ENCODE measurements at regions not wholly inside any gene's neighbourhood (a gene's known extent, or its start where the extent isn't known, plus 50 kb on each side); places are given as distances from the start of the nearest gene placed in this dataset.

DNA sequence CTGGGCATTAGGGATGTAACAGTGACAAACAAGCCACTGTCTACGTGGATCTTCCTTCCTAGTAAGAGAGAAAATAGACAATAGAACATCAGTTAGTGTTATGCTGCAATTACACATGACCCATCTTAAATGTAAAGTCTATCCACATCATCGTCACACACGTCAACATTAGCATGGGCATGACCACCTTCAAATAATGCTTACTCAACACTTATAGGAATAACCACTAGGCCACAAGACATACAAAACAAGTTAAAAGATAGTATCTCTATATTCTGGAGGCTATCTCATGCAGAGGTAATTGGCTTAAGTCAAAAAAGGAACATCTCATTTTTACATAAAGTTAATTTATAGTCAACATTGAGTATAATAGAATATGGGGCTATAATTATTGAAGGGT lies 156.5 kb downstream of the MOXD1 start:
- DNase-seq (ENCODE audit: low read depth): no peak

DNA sequence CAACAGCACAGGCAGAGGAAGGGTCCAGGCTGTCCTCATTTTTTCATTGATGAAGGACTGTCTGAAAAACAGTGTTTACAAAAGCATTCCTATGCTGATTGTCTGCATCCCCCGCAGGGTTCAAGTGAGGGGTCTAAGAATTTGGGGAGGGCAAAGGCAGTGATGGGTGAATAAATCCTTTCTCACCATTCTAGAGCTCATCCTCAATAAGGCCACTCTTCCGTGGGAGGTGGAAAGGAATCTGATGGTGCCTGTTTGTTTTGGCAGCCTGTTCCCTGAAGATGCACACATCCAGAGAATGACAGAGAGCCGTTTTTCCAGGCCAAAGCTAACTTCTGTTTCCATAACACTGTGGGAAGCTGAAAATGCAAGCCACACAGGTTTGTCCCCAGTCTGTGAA lies 164.5 kb downstream of the MOXD1 start:
- no peak for DNase-seq (ENCODE audit: low read depth)

DNA sequence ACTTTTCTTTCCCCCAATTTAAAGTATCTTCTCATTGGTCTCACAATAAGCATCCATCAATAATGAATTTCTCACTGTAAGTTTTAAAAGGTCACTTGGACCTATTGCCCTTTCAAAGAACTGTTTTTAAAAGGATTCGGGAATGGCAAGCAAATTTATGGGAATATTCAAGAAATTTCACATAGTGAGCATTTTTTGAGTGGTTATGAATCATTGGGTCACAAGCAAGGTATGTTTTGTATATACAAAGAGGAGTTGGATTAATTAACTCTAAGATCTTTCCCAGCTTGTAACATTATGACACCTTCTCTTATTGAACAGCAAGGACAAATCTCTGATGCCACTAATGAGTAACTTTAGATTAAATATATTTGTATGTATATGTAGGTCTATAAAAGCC lies 165.0 kb downstream of the MOXD1 start:
- DNase-seq (ENCODE audit: low read depth): no peak

DNA sequence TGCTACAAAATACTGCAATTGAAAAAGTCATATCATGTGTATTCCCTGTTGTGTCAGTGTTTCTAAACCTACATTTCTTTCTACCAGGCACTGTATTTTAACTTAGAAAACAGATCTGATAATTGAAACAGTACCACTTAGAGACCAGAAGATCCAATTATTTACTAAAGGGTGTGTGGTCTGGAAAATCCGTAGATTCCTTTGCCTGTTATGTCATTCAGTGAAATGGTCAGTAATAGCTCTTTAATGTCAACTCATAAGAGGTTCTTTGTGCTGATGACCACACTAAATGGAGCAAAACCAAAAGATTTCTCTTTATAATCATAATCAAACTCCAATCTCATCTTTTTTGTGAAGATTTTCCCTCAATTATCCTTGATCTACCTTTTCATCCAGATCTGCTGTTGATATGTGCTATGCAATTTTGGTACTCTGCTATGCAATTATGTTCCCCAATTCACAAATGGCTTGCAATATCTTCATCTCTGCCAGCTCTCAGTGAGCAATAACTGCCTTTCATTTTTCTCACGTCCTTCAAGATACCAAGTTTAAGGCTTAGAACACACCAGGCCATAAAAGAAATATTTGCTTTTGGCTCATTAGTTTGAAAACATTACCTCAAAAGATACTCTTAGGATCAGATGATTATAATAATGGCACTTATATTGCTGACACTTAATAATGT lies 165.5 kb downstream of the MOXD1 start:
- DNase-seq (ENCODE audit: low read depth): no peak

DNA sequence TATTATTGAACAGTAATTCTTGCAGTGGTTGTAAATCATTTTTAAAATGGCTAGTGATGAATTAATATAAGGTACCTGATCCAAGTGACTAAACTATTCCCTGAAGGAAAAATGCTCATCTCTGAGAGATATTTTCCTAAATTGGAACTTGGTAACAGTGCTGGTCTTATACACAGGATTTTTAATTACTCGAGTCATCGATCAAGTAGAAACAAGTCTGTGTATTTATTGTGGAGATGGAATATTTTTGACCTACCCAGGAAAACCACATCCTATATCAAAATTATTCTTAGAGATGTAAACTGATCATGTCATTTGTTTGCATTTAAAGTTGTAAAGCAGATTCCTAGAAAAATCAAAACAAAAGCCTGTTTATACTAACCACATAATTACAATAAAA lies 166.9 kb downstream of the MOXD1 start:
- DNase-seq (ENCODE audit: low read depth): no peak

DNA sequence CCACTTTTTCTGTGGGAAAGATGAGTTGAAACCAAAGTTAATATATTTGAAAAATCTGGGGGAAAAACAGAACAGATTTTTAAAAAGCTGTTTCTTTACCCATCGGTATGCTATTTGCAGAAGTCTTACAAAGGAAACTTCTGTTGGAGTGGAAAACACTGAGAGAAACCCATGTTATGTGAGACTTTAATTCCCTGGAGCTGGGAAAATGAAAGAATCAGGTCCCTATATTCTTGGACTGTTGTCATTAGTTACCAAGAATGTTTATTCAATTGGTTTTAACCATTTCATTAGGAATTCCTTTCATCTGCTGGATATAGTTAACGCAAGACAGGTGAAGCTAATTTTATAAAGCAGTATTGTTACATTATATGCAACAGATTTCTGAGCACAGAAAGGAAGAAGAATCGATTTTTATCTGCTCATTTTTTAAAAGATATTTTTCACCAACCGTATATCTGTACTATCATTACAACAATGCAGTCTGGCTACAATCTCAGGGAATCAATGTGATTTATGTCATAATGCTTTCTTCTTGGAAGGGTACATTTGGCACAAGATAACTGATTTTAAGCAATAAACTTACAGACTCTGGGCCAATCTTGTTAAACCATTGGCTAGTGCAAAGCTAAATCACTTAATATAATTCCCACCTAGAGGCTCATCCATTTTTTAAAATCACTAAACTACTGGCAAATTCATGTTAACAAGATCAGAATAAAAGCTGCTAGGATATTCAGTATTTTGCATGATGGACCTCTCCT lies 170.0 kb downstream of the MOXD1 start:
- no peak for DNase-seq (ENCODE audit: low read depth)

DNA sequence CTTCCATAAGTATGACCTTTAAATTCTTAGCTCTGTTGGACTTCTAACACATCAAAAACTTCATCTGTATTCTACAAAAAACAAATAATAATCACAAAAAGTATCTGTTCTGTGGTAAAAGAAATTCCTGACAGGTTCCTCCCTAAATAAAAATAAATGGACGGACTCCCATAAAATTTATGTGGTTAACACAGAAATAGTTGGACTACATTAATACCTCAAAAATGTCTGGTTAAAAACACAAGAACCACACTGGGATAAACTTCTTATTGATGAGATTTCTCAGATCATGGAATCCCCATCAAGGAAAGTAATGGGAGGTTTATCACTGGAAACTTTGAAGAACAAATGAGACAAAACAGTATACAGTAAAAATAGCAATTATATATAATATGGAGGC lies 172.4 kb downstream of the MOXD1 start:
- no peak for DNase-seq (ENCODE audit: low read depth)

DNA sequence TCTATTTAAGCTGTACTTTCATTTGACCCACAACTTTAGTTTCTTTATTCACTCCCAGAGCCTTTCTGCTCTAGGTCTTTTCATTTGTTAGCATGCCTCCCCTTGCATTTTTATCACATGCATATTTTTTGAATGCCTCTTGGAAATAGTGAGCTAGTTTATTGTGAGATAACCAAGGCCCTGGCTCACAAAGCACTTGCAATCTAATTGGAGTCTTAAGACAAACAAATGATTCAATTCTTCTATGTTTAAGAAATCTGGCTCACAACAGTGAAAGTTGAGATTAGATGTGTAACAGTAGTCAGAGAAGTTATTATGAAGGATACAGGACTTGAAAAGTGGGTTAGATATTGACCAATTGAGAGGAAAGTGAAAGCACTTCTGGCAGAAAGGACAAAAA lies 173.4 kb downstream of the MOXD1 start:
- DNase-seq (ENCODE audit: low read depth): no peak

DNA sequence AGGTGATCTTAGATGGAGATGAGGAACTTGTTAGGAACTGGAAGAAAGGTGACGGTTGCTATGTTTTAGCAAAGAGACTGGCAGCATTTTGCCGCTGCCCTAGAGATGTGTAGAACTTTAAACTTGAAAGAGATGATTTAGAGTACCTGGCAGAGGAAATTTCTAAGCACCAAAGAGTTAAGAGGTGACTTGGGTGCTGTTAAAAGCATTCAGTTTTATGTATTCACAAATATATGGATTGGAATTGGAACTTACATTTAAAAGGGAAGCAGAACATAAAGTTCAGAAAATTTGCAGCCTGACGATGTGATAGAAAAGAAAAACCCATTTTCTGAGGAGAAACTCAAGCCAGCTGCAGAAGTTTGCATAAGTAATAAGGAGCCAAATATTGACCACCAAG lies 176.3 kb downstream of the MOXD1 start:
- DNase-seq (ENCODE audit: low read depth): no peak

DNA sequence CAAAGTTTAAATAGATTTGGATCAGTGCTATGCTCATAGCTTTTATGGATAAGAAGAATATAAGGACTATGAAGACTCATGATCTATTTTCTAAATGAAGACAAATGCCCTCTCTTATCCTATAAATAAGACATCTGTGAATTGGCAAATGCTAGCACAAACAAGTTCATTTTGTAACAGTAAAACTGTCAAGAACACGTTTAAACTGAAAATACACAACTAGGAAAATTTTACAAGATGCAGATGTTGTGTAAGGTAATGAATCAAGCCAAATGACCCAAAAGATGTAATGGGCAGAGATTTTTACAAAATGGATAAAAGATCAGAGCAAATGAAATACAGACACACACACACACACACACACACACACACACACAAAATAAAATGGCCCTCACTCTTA lies 180.5 kb downstream of the MOXD1 start:
- DNase-seq (ENCODE audit: low read depth): no peak

DNA sequence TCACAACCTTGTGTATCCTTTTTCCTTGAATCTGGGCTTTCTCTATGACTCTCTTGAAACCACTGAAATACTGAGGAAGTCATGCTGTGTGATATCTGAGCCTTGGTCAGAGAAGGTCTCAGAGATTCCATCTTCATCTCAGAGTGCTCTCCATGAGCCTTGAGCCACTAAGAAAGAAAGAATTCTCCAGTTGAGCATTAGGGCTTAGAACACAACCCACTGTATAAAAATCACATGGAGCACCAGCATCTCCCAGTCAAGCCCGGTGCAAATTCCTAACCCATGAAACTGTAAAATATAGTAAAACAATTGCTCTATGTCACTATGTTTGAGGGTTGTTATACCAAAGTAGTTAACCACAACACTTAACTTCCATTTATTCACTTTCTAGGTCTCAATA lies 181.4 kb downstream of the MOXD1 start:
- DNase-seq (ENCODE audit: low read depth): no peak

DNA sequence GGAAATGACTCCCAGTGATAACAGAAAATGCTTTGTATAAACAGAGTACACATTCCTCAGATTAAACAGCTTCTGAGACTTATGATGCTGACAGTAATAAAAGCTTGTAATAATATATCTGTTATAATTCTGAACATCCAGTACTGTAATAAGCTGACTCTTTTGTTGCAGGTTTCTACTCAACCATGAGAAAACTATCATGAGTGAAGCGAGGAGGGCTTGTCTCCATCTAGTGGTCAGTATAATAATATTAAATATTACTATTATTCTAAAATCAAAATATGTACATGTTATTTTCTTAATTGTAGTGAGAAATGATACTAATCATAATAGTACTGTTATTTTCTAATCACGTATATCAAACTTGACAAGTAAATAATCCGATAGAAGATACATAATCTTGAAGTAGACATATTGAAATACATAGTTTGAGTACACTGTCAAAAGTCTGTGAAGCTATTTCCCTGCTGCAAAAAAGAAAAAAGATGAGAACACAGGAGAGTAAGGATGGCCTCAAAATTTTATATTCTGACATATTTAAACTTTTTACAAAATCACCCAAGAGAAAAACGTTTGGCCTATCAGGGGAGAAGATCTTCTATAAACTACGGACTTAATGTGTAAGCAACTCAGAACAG lies 183.1 kb downstream of the MOXD1 start:
- DNase-seq (ENCODE audit: low read depth): no peak

DNA sequence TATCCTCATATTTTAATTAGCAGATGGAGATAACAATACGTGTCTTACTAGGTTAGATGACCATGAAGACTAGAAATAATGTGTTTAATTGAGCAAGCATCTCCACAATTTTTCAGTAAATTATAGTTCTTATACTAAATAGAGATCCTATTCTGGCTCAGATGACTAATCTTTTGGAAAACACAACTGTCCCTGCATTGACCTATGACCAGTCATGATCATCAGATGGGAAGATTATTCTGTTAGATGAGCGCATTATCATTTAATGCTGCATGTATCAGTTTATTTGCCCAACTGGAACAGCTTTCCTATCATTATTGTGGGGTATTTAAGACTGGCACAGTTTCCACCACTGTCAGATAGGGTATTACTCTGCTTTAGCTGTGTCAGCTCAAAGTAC lies 185.5 kb downstream of the MOXD1 start:
- DNase-seq (ENCODE audit: low read depth): no peak

DNA sequence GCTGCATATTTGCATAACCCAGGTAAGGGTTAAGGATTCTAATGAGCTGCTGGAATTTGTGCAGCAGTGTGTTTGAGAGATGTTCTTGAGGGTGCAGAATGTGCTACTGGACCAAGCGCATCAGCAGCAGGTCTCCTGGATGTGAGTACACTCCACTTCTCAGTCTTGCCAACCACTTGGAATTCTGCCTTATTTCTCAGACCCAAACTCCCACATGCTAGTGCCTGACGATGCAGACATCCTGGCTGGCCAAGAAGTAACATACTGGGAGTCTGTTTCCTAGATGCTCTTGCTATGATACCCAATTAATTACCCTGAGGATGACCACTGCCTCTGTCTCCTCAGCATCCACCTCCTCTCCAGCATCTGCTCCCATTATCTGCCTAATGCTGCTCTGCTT lies 186.6 kb downstream of the MOXD1 start:
- DNase-seq (ENCODE audit: low read depth): no peak

DNA sequence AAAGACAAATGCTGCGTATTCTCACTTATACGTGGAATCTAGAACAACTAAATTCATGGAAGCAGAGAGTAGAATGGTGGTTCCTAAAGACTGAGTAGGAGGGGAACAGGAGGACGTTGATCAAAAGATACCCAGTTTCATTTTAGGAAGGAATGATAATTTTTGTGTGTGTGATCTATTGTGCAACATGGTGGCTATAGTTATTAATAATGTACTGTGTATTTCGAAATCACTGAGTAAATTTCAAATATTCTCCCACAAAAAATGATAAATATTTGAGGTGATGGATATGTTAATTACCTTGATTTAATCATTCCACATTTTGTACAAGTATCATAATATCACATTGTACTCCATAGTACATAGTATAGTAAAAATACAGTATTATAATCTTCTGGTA lies 187.5 kb downstream of the MOXD1 start:
- no peak for DNase-seq (ENCODE audit: low read depth)

DNA sequence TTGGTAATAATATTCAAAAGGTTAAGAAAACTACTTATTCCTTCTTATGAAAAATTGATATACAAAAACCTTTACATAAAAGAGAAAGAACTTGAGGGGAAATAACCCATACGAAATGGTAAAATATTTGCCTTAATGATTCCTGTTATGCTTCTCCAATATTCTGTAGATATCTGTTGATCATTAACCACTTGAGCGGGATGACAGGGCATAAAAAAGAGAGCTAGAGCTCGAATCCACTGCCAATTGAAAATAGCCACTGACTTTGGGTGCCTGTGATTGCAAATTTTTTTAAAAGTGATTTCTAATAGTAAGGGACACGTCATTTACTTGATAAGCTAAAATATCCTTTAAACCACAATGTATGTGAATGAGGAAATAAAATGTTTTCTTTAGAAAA lies 188.1 kb downstream of the MOXD1 start:
- DNase-seq (ENCODE audit: low read depth): no peak

DNA sequence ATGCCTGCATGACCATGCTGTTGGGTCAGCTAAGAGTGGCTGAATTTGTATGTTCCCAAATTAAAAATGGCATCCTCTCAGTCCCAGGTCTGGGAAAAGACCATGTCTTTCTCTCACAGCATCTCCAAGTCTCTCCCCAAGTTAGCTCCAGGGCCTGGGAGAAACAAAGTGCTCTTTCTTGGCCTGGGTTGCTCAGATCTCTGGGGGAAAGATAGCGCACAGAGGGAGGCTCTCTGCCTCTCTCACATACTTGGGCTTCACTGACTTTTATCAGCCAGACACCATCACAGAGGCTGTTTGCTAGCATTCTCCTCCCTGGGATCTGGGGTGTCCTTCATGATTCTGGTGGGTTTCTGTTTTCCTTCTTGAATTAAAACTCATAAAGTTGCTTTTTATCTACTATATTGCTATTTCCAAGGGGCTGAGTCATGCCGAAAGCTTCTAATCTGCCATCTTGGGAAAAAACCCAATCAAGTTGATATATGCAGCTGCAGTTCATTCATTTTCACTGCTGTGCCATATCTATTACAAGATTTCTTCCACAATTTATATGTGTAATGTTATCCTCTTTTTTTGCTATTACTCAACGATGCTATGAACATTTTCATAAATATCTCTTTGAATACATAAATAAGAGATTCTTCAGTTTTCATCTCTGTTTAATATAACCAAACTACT lies 190.2 kb downstream of the MOXD1 start:
- DNase-seq (ENCODE audit: low read depth): no peak

DNA sequence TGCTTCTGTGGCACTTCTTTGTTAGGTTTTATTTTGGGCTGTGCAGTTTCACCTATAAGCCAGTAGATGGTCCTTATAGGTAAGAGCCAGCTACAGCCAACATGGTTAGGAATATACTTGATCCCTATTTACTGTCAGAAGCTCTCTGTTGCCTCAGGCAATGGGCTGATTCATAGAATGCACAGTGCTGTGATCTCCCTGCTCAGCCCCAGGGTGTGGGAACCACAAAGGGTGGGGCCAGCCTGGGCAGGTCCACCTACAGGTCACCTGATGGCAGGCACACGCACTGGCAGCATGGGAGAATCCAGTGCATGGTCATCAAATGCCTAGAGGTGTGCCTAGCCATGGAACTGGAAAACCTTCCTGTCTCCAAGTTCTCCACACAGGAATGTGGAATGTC lies 191.9 kb downstream of the MOXD1 start:
- DNase-seq (ENCODE audit: low read depth): no peak

DNA sequence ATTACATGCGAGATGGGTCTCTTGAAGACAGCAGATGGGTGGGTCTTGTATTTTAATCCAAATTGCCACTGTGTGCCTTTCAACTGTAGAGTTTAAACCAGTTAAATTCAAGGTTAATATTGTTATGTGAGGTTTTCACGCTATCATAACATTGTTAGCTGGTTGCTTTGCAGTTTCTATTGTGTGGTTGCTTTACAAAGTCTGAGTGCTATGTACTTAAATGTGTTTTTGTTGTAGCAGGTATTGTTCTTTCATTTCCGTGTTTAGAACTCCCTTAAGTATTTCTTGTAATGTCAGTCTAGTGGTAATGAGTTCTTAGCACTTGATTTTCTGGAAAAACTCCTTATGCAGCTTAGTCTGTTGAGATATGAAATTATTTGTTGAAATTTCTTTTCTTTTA lies 193.3 kb downstream of the MOXD1 start:
- no peak for DNase-seq (ENCODE audit: low read depth)

DNA sequence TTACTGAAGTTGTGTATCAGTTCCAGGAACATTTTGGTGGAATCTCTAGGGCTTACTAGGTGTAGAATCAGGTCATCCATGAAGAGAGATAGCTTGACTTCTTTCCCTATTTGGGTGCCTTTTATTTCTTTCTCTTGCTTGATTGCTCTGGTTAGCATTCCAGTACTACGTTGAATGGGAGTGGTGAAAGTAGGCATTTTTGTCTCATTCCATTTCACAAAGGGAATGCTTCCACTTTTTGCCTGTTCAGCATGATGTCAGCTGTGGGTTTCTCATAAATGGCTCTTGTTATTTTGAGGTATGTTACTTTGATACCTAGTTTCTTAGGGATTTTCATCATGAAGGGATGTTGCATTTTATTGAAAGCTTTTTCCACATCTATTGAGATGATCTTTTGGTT lies 195.3 kb downstream of the MOXD1 start:
- no peak for DNase-seq (ENCODE audit: low read depth)

DNA sequence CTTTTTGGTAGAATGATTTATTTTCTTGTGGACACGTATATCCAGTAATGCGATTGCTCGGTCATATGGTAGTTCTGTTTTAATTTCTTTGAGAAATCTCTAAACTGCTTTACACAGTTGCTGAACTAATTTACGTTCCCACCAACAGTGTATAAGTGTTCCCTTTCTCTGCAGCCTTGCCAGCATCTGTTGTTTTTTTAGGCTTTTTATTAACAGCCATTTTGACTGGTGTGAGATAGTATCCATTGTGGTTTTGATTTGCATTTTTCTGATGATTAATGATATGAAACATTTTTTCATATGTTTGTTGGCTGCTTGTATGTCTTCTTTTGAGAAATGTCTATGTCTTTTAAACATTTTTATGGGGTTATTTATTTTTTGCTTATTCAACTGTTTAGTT lies 196.7 kb downstream of the MOXD1 start:
- DNase-seq (ENCODE audit: low read depth): no peak

DNA sequence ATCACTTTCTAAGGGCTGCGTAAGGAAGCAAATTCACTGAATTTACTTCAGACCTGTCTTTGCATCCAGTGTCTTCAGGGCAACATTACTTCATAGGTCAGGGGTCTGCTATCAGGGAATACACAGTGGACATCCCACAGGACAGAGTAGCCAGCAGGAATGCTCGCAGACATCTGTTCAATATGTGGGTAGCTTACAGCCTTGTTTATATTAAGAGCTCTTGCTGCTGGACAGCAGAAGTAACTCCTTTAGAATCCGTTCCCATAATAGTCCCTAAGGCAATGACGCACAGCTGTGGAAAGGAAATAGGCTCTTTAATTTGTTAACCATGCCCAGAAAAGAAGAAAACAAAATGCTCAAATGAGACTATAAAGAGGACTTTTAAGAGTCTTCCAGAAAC lies 198.7 kb downstream of the MOXD1 start:
- no peak for DNase-seq (ENCODE audit: low read depth)

DNA sequence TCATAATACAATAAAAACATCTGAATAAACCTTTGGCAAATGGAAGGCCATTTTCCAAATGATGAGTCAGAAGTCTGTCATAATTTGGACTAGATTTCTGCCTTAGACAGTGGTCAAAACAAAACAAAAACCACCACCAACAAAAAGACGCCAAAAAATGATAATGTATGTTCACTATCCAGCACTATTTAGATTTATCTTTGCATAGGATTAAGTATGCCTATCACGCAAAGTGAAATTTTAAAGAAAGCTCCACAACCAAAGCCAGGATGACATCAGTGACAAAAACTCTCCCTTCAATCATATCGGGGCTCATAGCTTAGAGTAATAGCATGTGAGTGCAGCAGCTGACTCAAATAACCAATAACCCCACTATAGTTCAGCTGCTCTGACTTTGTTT lies 201.9 kb downstream of the MOXD1 start:
- peak; percentile 53 for DNase-seq (ENCODE audit: low read depth)
